ENCODE measurements at regions not wholly inside any gene's neighbourhood (a gene's known extent, or its start where the extent isn't known, plus 50 kb on each side); places are given as distances from the start of the nearest gene placed in this dataset.
"Not testable (repeated sequence)": the region's sequence is repeated elsewhere in the genome, so short reads cannot be mapped to it uniquely, and the experiment has no call there.

- ATAC-seq = no peak
- no peak overlapping the region for H3K4me3 ChIP-seq
Measured at GRCh38 chr17:33871720-33872540, 383.2 kb upstream of the CCL2 start.

DNA sequence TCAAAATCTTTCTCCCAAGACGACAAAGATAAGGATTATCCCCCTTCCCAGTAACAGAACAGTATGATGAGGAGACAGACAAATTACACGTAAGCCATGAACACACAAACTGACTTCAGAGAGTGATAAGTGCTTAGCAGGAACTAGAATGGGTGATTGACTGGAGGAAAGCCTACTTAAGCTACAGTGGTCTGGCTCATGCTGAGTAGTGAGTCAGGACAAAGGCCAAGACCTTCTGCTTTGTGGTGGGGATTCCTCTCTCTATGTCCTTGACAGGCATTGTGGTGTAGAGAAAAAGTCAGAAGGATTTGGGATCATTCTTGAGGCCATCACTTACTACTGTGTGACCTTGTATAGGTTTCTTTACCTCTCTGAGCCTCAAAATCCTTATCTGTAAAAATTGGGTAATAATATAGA, 381.9 kb upstream of the CCL2 start:
- ATAC-seq = no peak
- WGBS, 2 donors (ENCODE audit: low coverage in 1 of 2) = 52 to 100% methylated on average over 1 to 2 of the region's 2 CpGs
- H3K4me1 ChIP-seq = no peaks in the 10 kb centered on the region
- no peaks in the 10 kb centered on the region for H3K36me3 ChIP-seq
- peaks cover 40% of the 10 kb centered on the region for H3K27me3 ChIP-seq
- TF ChIP-seq EP300 (IDR thresholded peaks at IDR 0.05) = no peak
- no peak for TF ChIP-seq POLR2AphosphoS5 (IDR thresholded peaks at IDR 0.05)
- no peak for TF ChIP-seq POLR2A (IDR thresholded peaks at IDR 0.05)
- no peak for TF ChIP-seq CTCF (IDR thresholded peaks at IDR 0.05)
- no peak overlapping the region for H3K4me3 ChIP-seq
- H3K27ac ChIP-seq = no peak overlapping the region
- no peaks in the 10 kb centered on the region for H3K9me3 ChIP-seq

More at GRCh38 chr17:33871720-33872540, 383.2 kb upstream of the CCL2 start:
- Histone ChIP-seq H3K9me3 (no peaks in the 10 kb centered on the region), H3K27ac (no peak overlapping the region), H3K36me3 (no peaks in the 10 kb centered on the region), H3K4me1 (no peaks in the 10 kb centered on the region), H3K27me3 (peaks cover 38% of the 10 kb centered on the region)
- 58 to 70% methylated on average over 5 to 6 of the region's 9 CpGs for WGBS, 2 donors (ENCODE audit: low coverage in 1 of 2)
- TF ChIP-seq POLR2A (IDR thresholded peaks at IDR 0.05) = no peak
- no peak for TF ChIP-seq EP300 (IDR thresholded peaks at IDR 0.05)
- no peak for TF ChIP-seq CTCF (IDR thresholded peaks at IDR 0.05)
- TF ChIP-seq POLR2AphosphoS5 (IDR thresholded peaks at IDR 0.05) = no peak

- Histone ChIP-seq H3K36me3 (no peaks in the 10 kb centered on the region), H3K27me3 (peaks cover 40% of the 10 kb centered on the region), H3K4me3 (no peak overlapping the region), H3K9me3 (no peaks in the 10 kb centered on the region), H3K4me1 (no peaks in the 10 kb centered on the region), H3K27ac (no peak overlapping the region)
- TF ChIP-seq CTCF (IDR thresholded peaks at IDR 0.05) (no peak), POLR2AphosphoS5 (IDR thresholded peaks at IDR 0.05) (no peak), POLR2A (IDR thresholded peaks at IDR 0.05) (no peak), EP300 (IDR thresholded peaks at IDR 0.05) (no peak)
- WGBS, 2 donors (ENCODE audit: low coverage in 1 of 2) = 44% methylated on average over 2 of the region's 2 CpGs; no CpG with 5 or more reads in 1 of the 2 donors
- no peak for ATAC-seq
Measured at GRCh38 chr17:33874617-33875060, 380.4 kb upstream of the CCL2 start.

DNA sequence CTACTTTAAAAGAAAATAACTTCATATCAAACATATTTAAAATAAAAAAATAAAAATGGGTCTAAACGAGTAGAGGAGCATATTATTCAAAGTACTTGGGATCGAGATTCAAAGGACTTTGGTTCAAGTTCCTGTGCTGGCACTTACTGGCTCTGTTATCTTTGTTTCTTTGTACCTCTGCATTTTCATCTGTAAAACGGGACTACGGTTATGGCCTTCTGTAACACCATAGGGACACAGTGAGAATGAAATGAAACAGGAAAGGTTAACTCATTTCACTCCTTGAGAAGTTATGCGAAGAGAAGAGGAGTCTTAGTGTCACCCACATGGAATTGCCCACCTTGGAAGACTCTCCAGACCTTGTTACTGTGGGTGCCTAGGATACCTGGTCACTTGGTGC, 379.1 kb upstream of the CCL2 start:
- peaks cover 33% of the 10 kb centered on the region for H3K27me3 ChIP-seq
- H3K36me3 ChIP-seq = no peaks in the 10 kb centered on the region
- no peak overlapping the region for H3K4me3 ChIP-seq
- H3K27ac ChIP-seq = no peak overlapping the region
- WGBS, 2 donors (ENCODE audit: low coverage in 1 of 2) = 71 to 86% methylated on average over 5 of the region's 5 CpGs
- ATAC-seq = no peak
- TF ChIP-seq CTCF (IDR thresholded peaks at IDR 0.05) (no peak), EP300 (IDR thresholded peaks at IDR 0.05) (no peak), POLR2AphosphoS5 (IDR thresholded peaks at IDR 0.05) (no peak)
- no peaks in the 10 kb centered on the region for H3K9me3 ChIP-seq
- H3K4me1 ChIP-seq = no peaks in the 10 kb centered on the region

GRCh38 chr17:33882273-33882672, 372.8 kb upstream of the CCL2 start:
- not testable (repeated sequence) for H3K4me1 ChIP-seq, H3K27me3 ChIP-seq, H3K27ac ChIP-seq, H3K36me3 ChIP-seq, H3K4me3 ChIP-seq, ATAC-seq, H3K9me3 ChIP-seq
- 89 to 100% methylated on average over 1 to 2 of the region's 2 CpGs for WGBS, 2 donors (ENCODE audit: low coverage in 1 of 2)

GRCh38 chr17:33882677-33883076, 372.4 kb upstream of the CCL2 start:
- not testable (repeated sequence) for H3K4me3 ChIP-seq, H3K9me3 ChIP-seq, H3K27me3 ChIP-seq, ATAC-seq, H3K4me1 ChIP-seq, H3K27ac ChIP-seq, H3K36me3 ChIP-seq
- WGBS, 2 donors (ENCODE audit: low coverage in 1 of 2) = 83% methylated on average over 1 of the region's 3 CpGs; no CpG with 5 or more reads in 1 of the 2 donors

Data from gastroesophageal sphincter (tissue), 4 donors.